Liver (tissue), 8 donors: ENCODE measurements at regions not wholly inside any gene's neighbourhood (a gene's known extent, or its start where the extent isn't known, plus 50 kb on each side); places are given as distances from the start of the nearest gene placed in this dataset.

Source experiments
- DNase-seq: peaks from one replicate; pipeline ENCODE4 v3.0.0-alpha.2; 2017; ENCODE audit warnings: low spot score
- H3K27ac ChIP-seq, 2 donors: one replicate each; pipeline ENCODE4 v1.7.0; 2013; ENCODE audit warnings: inconsistent platforms in 2 of 2, low read length in 2 of 2, control low read depth in 1 of 2, low read depth in 1 of 2, mild to moderate bottlenecking in 1 of 2
- H3K27me3 ChIP-seq, 4 donors: one replicate each; pipeline versions ENCODE4 v1.6.1 to v1.7.0; 2013; ENCODE audit warnings: low read length in 3 of 4, inconsistent platforms in 1 of 4, mild to moderate bottlenecking in 1 of 4, moderate library complexity in 1 of 4; ENCODE audit not compliant: control insufficient read depth in 4 of 4, insufficient read depth in 4 of 4
- H3K36me3 ChIP-seq, 4 donors: one replicate each; pipeline versions ENCODE4 v1.6.1 to v1.7.0; 2013; ENCODE audit warnings: low read length in 3 of 4, mild to moderate bottlenecking in 3 of 4, low read depth in 1 of 4, moderate library complexity in 1 of 4; ENCODE audit not compliant: control insufficient read depth in 4 of 4, insufficient read depth in 3 of 4
- H3K4me1 ChIP-seq, 4 donors: one replicate each; pipeline versions ENCODE4 v1.6.1 to v1.7.0; 2013; ENCODE audit warnings: low read length in 3 of 4, mild to moderate bottlenecking in 3 of 4, moderate library complexity in 1 of 4; ENCODE audit not compliant: control insufficient read depth in 4 of 4, insufficient read depth in 4 of 4
- H3K4me3 ChIP-seq, 3 donors: one replicate each; pipeline versions ENCODE4 v1.6.1 to v1.7.0; 2013; ENCODE audit warnings: low read length in 3 of 3, control low read depth in 1 of 3, low read depth in 1 of 3, mild to moderate bottlenecking in 1 of 3
- H3K9ac ChIP-seq, 2 donors: one replicate each; pipeline ENCODE4 v1.7.0; 2013; ENCODE audit warnings: low read length in 2 of 2, mild to moderate bottlenecking in 2 of 2, moderate library complexity in 2 of 2, control low read depth in 1 of 2, low read depth in 1 of 2
- H3K9me3 ChIP-seq, 4 donors: one replicate each; pipeline versions ENCODE4 v1.6.1 to v1.7.0; 2013; ENCODE audit warnings: low read length in 3 of 4; ENCODE audit not compliant: control insufficient read depth in 4 of 4
- ATF3 ChIP-seq: IDR thresholded peaks from 2 replicates; pipeline ENCODE4 v1.6.1; 2016; ENCODE audit warnings: antibody characterized with exemption
- CTCF ChIP-seq: fragments of 150-350 bp; IDR thresholded peaks from 2 replicates; pipeline ENCODE4 v1.5.1; 2017; ENCODE audit warnings: improper control_type of control experiment, low read depth, low read length; ENCODE audit not compliant: missing input control
- FOXA1 ChIP-seq: IDR thresholded peaks from 2 replicates; pipeline ENCODE4 v1.6.1; 2016; ENCODE audit warnings: antibody characterized with exemption
- GABPA ChIP-seq, 2 donors: IDR thresholded peaks in 1 of 2; conservative IDR thresholded peaks in 1 of 2; 2 replicates each; pipeline ENCODE4 v1.6.1; 2016; ENCODE audit warnings: antibody characterized with exemption in 2 of 2, mild to moderate bottlenecking in 1 of 2, moderate library complexity in 1 of 2
- HNF4G ChIP-seq: IDR thresholded peaks from 2 replicates; pipeline ENCODE4 v1.6.1; 2016; ENCODE audit warnings: antibody characterized with exemption
- JUND ChIP-seq, 2 donors: IDR thresholded peaks; 2 replicates each; pipeline ENCODE4 v1.6.1; 2016; ENCODE audit warnings: antibody characterized with exemption in 2 of 2
- REST ChIP-seq: IDR thresholded peaks from 2 replicates; pipeline ENCODE4 v1.6.1; 2016; ENCODE audit warnings: antibody characterized with exemption, mild to moderate bottlenecking
- RXRA ChIP-seq, 2 donors: IDR thresholded peaks; 2 replicates each; pipeline ENCODE4 v1.6.1; 2017 to 2018; ENCODE audit warnings: antibody characterized with exemption in 2 of 2, mild to moderate bottlenecking in 1 of 2
- TAF1 ChIP-seq: conservative IDR thresholded peaks from 2 replicates; pipeline ENCODE4 v1.6.1; 2016; ENCODE audit warnings: antibody characterized with exemption, mild to moderate bottlenecking
- YY1 ChIP-seq: IDR thresholded peaks from 2 replicates; pipeline ENCODE4 v1.6.1; 2016; ENCODE audit warnings: antibody characterized with exemption, mild to moderate bottlenecking
- WGBS: extraction: QIAGEN DNeasy Blood & Tissue Kit; methylation state at CpG from one replicate; pipeline ENCODE4 v1.1.7; 2013; 5-methylcytosine and 5-hydroxymethylcytosine counted together
- TF ChIP-seq, protein P1 (sequence below): IDR thresholded peaks from 2 replicates; pipeline ENCODE4 v1.6.1; 2016; ENCODE audit warnings: antibody characterized with exemption
- TF ChIP-seq, protein P2 (sequence below): IDR thresholded peaks from 2 replicates; pipeline ENCODE4 v1.6.1; 2016; ENCODE audit warnings: antibody characterized with exemption
- donor health status: healthy.
- donor health status: healthy.
- donor health status: healthy.
- donor health status: healthy.
- donor health status: healthy.

DNA sequence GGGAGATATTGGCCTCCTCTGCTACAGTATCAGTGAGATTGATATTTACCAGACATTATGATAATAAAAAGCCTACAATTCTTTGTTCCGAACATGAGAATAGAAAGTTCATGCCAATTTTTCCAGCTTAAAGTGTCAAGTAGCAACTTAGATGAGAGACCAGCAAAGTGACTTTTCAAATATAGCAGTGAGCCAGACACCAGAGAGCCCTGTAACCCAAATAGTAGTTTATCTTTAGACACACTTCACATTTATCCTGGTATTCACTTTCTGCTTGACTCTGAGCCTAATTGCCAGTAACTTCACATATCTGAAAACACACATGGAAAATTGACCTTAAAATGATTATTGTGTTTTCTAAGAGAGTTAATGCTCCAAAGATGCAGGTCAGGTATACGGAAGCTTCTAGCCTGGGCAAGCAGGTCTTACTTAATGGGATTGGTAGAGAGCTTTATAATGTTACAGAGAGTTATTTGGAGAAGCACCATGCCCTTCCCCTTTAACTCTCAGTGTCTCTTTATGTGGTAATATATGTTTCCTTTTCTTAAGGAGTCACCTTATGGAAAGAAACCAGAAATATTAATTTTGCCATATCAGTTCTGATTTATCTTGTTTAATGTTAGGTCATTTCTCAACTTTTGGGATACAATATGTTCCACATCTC, 852.3 kb upstream of the CHORDC1 start:
- no peaks in the 10 kb centered on the region for H3K9me3 ChIP-seq
- 42% methylated on average over 2 of the region's 2 CpGs for whole genome bisulfite sequencing
- H3K9ac ChIP-seq = no peak overlapping the region

DNA sequence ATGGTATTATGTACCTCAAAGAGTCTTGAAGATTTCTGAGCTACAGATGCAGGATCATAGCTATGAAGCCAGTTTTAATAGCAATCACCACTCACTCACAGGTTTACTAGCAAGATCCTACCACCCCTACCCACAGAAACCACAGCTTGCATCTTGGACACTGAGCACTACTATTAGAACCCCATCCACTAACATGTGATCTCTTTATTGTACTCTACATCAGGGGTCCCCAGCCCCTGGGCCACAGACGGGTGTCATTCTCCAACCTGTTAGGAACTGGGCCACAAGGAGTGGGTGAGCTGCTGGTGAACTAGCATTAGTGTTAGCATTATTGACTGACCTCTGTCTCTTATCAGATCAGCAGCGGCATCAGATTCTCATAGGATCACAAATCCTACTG, 844.8 kb upstream of the CHORDC1 start:
- WGBS = 47% methylated on average over 2 of the region's 2 CpGs
- DNase-seq = no peak
- Histone ChIP-seq H3K36me3 (no peaks in the 10 kb centered on the region), H3K4me3 (no peak overlapping the region), H3K9ac (no peak overlapping the region), H3K27ac (no peak overlapping the region), H3K9me3 (no peaks in the 10 kb centered on the region), H3K27me3 (no peaks in the 10 kb centered on the region), H3K4me1 (no peaks in the 10 kb centered on the region)
- TF ChIP-seq JUND (IDR thresholded peaks at IDR 0.05) = no peak
- TF ChIP-seq, protein P1, sequence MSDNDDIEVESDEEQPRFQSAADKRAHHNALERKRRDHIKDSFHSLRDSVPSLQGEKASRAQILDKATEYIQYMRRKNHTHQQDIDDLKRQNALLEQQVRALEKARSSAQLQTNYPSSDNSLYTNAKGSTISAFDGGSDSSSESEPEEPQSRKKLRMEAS = no peak
- no peak for TF ChIP-seq HNF4G
- no peak for TF ChIP-seq ATF3

More for the DNA sequence above, 852.3 kb upstream of the CHORDC1 start:
- Histone ChIP-seq H3K4me1 (no peaks in the 10 kb centered on the region), H3K27ac (no peak overlapping the region), H3K4me3 (no peak overlapping the region), H3K27me3 (peaks cover 0 to 2% (median 0%) of the 10 kb centered on the region in 4 donors), H3K36me3 (no peaks in the 10 kb centered on the region)
- TF ChIP-seq CTCF (no peak), TAF1 (no peak), RXRA (IDR thresholded peaks at IDR 0.05) (no peak), FOXA1 (no peak)
- DNase-seq = no peak

DNA sequence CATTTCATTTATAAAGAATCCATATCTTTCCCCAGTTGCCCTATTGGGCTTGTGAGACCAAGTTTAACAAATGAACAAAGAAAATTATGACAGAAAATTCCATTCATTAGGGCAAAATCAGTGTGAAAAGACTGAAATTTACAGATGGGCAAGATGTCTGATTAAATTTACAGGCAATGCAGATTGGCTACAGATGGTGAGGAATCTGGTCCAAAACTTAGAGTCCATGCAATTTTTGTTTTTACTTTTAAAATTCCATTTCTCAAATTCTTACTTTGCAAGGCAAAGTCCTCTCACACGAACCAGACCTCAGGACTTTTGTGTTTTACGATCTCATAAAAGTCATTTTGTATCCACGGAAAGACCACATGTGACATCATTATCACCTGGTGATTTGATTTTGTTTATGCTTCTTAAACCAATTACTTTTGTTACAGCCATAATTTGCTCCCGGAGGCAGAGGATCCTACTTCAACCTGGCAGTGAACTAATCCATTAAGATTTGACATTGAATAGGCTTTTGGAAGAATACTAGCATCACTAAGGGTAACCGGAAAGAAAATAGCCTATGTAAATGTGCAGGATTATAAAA, 843.7 kb upstream of the CHORDC1 start:
- DNase-seq = no peak
- Histone ChIP-seq H3K4me3 (no peak overlapping the region), H3K4me1 (no peaks in the 10 kb centered on the region), H3K9me3 (no peaks in the 10 kb centered on the region), H3K27ac (no peak overlapping the region), H3K9ac (no peak overlapping the region), H3K36me3 (no peaks in the 10 kb centered on the region), H3K27me3 (no peaks in the 10 kb centered on the region)
- 69% methylated on average over 5 of the region's 5 CpGs for WGBS
- TF ChIP-seq JUND (IDR thresholded peaks at IDR 0.05) (no peak), RXRA (IDR thresholded peaks at IDR 0.05) (no peak), FOXA1 (no peak), GABPA (IDR thresholded peaks at IDR 0.05 in 1 of 2, conservative IDR thresholded peaks at IDR 0.05 in 1 of 2) (no peak), YY1 (no peak), ATF3 (no peak), CTCF (no peak), REST (no peak)
- TF ChIP-seq, protein P2, sequence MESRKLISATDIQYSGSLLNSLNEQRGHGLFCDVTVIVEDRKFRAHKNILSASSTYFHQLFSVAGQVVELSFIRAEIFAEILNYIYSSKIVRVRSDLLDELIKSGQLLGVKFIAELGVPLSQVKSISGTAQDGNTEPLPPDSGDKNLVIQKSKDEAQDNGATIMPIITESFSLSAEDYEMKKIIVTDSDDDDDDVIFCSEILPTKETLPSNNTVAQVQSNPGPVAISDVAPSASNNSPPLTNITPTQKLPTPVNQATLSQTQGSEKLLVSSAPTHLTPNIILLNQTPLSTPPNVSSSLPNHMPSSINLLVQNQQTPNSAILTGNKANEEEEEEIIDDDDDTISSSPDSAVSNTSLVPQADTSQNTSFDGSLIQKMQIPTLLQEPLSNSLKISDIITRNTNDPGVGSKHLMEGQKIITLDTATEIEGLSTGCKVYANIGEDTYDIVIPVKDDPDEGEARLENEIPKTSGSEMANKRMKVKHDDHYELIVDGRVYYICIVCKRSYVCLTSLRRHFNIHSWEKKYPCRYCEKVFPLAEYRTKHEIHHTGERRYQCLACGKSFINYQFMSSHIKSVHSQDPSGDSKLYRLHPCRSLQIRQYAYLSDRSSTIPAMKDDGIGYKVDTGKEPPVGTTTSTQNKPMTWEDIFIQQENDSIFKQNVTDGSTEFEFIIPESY = no peak
